ENCODE measurements at regions not wholly inside any gene's neighbourhood (a gene's known extent, or its start where the extent isn't known, plus 50 kb on each side); places are given as distances from the start of the nearest gene placed in this dataset.

- no peak for TF ChIP-seq POLR2A (IDR thresholded peaks at IDR 0.05)
- TF ChIP-seq, protein P1, sequence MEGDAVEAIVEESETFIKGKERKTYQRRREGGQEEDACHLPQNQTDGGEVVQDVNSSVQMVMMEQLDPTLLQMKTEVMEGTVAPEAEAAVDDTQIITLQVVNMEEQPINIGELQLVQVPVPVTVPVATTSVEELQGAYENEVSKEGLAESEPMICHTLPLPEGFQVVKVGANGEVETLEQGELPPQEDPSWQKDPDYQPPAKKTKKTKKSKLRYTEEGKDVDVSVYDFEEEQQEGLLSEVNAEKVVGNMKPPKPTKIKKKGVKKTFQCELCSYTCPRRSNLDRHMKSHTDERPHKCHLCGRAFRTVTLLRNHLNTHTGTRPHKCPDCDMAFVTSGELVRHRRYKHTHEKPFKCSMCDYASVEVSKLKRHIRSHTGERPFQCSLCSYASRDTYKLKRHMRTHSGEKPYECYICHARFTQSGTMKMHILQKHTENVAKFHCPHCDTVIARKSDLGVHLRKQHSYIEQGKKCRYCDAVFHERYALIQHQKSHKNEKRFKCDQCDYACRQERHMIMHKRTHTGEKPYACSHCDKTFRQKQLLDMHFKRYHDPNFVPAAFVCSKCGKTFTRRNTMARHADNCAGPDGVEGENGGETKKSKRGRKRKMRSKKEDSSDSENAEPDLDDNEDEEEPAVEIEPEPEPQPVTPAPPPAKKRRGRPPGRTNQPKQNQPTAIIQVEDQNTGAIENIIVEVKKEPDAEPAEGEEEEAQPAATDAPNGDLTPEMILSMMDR (IDR thresholded peaks at IDR 0.05) = no peak
Observed at GRCh38 chr11:127445476-127445875, 444.9 kb upstream of the KIRREL3 start.

Measured in uterus (tissue), 2 donors.